GM12872 (cell line): ENCODE measurements at regions not wholly inside any gene's neighbourhood (a gene's known extent, or its start where the extent isn't known, plus 50 kb on each side); places are given as distances from the start of the nearest gene placed in this dataset.

ENCODE experiments used
- TF ChIP-seq, protein P1 (sequence below): IDR thresholded peaks from 3 replicates; pipeline ENCODE4 v1.5.1; 2011; ENCODE audit warnings: low read depth, mild to moderate bottlenecking, low read length, moderate library complexity; ENCODE audit not compliant: insufficient read depth

DNA sequence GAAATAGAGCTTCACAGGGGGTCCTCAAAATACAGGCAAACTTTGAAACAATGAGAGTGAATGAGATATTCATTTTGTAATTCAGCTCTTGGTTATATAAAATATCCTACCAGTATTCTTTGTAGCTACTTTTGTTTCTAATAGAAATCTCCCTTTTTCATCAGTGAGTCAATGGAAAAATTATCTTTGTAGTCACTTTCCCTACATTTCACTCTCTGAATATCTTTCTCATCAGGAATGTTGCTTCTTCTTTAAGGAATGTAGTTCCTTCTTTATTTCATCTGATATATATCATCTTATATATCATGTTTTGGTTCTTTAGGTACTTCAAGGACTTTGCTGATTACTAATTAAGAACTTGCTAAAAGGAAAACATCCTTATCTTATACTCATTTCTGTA, 280.3 kb upstream of the NUDT12 start:
- TF ChIP-seq, protein P1, sequence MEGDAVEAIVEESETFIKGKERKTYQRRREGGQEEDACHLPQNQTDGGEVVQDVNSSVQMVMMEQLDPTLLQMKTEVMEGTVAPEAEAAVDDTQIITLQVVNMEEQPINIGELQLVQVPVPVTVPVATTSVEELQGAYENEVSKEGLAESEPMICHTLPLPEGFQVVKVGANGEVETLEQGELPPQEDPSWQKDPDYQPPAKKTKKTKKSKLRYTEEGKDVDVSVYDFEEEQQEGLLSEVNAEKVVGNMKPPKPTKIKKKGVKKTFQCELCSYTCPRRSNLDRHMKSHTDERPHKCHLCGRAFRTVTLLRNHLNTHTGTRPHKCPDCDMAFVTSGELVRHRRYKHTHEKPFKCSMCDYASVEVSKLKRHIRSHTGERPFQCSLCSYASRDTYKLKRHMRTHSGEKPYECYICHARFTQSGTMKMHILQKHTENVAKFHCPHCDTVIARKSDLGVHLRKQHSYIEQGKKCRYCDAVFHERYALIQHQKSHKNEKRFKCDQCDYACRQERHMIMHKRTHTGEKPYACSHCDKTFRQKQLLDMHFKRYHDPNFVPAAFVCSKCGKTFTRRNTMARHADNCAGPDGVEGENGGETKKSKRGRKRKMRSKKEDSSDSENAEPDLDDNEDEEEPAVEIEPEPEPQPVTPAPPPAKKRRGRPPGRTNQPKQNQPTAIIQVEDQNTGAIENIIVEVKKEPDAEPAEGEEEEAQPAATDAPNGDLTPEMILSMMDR = no peak

DNA sequence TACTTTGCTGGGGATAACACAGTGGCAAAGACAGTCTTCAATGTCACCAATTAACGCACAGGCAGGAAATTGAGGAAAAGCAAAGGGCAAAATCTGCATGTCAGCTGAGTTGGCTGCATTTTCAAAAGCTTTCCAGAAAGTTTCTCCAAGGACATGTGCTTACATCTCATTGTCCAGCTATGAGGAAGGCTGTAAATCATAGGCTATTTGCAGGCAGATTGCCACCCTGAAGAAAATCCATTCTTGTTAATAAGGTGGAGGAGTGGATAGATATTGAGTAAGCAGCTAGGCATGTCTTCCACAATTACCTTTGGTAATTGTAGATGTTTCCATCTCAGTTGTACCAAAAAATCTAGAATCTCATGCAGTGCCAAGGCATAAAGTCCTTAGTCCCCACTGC, 278.0 kb upstream of the NUDT12 start:
- TF ChIP-seq, protein P1 = no peak

DNA sequence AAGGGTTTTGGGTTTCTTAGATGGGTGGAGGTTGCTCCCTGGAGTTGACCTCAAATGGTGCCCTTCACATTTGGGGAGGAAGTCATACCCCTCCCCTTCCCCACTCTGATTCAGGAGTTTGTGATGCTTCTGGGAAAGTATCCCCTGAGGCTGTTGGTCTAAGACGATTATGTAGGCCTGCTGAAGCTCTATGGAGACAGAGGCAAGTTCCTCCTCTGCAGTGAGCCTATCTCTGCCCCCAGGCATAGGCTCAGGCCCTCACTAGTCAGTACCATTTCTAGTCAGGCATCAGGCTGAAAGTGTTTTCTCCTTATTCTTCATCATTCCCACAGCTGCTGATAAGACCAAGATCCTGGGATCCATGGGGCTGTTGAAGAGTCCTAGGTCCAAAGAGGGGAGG, 271.6 kb upstream of the NUDT12 start:
- TF ChIP-seq, protein P1 = no peak

DNA sequence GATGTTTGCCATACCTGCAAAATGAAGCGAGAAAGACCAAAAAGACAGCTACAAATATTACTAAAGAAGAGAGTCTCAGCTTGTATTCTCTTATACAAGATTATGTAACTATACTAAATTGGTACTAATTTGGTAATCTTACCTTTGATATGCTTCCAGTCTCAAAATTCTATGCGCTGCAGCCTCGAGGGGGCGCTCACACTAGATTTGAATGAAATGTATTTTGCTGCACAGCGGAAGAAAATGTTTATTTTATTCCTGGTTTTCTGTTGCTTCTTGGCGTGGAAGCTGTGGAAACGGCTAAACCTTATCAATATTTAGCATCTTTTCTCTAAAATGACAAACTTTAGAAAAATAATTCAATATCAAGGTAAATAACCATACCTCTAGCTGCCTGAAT, 267.0 kb upstream of the NUDT12 start:
- TF ChIP-seq, protein P1 = peak; percentile 30; the same call in 1 of the 3 replicates

DNA sequence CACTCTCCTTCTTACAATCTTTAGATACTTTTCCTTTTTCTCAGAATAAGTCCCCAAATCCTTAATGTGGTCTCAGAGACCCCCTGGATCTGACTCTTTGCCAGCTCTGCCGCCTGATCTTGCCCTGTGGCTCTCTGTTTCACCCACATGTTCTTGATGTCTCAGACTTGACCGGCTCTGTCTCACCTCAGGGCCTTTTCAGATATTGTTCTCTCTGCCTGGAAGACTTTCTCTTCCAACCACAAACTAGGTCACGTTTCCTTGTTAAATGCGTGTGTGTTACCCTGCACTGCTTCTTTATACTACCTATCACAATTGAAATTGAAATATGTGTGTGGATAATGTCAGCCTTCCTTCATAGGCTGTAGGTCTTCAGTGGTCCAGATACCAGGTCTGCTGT, 265.4 kb upstream of the NUDT12 start:
- TF ChIP-seq, protein P1 = no peak

DNA sequence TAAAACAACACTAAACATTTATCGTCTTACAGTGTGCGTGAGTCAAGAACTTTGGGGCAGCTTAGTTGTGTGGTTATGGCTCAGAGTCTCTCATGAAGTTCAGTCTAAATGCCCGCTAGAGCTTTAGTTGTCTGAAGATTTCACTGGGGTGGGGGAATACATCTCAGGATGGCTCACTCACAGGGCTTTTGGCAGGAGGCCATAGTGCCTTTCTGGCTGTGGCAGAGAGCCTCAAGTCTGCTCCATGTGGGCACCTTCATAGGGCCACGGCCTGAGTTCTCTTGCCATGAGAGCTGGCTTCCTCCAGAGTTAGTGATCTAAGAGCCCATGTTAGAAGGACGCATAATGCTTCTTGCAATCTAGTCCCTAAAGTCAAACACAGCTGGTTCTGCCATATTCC, 258.8 kb upstream of the NUDT12 start:
- TF ChIP-seq, protein P1 = no peak

DNA sequence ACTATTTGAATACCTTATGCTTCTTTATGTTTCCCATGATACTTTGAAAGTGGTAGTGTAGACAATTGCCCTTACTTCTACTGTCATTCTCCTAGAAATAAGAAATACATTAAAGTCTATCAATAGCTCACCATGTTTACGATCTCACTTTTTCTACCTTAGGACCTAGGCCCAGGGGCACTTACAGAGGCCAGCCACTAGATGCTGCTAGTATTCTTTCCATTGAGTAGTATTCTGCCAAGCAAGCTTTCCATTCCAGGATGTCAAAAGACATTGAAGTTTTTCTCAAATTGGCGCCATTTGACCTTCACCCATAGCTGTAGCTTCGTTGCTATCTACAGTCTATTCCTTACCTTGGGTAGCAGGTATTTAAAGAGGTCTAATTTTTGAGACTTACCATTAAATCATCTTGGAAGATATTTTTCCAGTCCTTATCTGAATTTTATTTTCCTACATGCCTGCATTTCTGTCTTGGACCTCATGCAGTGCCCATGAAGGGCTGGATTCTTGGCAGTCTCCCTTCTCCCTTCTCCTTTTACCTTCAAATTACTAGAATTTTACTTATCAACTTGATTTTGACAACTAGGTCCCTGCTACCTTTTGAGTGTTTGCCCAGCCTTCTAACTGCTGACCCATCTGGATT, 246.0 kb upstream of the NUDT12 start:
- TF ChIP-seq, protein P1 = peak; percentile 87
